Liver (tissue), 8 donors: ENCODE measurements at regions not wholly inside any gene's neighbourhood (a gene's known extent, or its start where the extent isn't known, plus 50 kb on each side); places are given as distances from the start of the nearest gene placed in this dataset.

Source experiments
- DNase-seq: peaks from one replicate; pipeline ENCODE4 v3.0.0-alpha.2; 2017; ENCODE audit warnings: low spot score
- H3K27ac ChIP-seq, 2 donors: one replicate each; pipeline ENCODE4 v1.7.0; 2013; ENCODE audit warnings: inconsistent platforms in 2 of 2, low read length in 2 of 2, control low read depth in 1 of 2, low read depth in 1 of 2, mild to moderate bottlenecking in 1 of 2
- H3K27me3 ChIP-seq, 4 donors: one replicate each; pipeline versions ENCODE4 v1.6.1 to v1.7.0; 2013; ENCODE audit warnings: low read length in 3 of 4, inconsistent platforms in 1 of 4, mild to moderate bottlenecking in 1 of 4, moderate library complexity in 1 of 4; ENCODE audit not compliant: control insufficient read depth in 4 of 4, insufficient read depth in 4 of 4
- H3K36me3 ChIP-seq, 4 donors: one replicate each; pipeline versions ENCODE4 v1.6.1 to v1.7.0; 2013; ENCODE audit warnings: low read length in 3 of 4, mild to moderate bottlenecking in 3 of 4, low read depth in 1 of 4, moderate library complexity in 1 of 4; ENCODE audit not compliant: control insufficient read depth in 4 of 4, insufficient read depth in 3 of 4
- H3K4me1 ChIP-seq, 4 donors: one replicate each; pipeline versions ENCODE4 v1.6.1 to v1.7.0; 2013; ENCODE audit warnings: low read length in 3 of 4, mild to moderate bottlenecking in 3 of 4, moderate library complexity in 1 of 4; ENCODE audit not compliant: control insufficient read depth in 4 of 4, insufficient read depth in 4 of 4
- H3K4me3 ChIP-seq, 3 donors: one replicate each; pipeline versions ENCODE4 v1.6.1 to v1.7.0; 2013; ENCODE audit warnings: low read length in 3 of 3, control low read depth in 1 of 3, low read depth in 1 of 3, mild to moderate bottlenecking in 1 of 3
- H3K9ac ChIP-seq, 2 donors: one replicate each; pipeline ENCODE4 v1.7.0; 2013; ENCODE audit warnings: low read length in 2 of 2, mild to moderate bottlenecking in 2 of 2, moderate library complexity in 2 of 2, control low read depth in 1 of 2, low read depth in 1 of 2
- H3K9me3 ChIP-seq, 4 donors: one replicate each; pipeline versions ENCODE4 v1.6.1 to v1.7.0; 2013; ENCODE audit warnings: low read length in 3 of 4; ENCODE audit not compliant: control insufficient read depth in 4 of 4
- CTCF ChIP-seq: fragments of 150-350 bp; IDR thresholded peaks from 2 replicates; pipeline ENCODE4 v1.5.1; 2017; ENCODE audit warnings: improper control_type of control experiment, low read depth, low read length; ENCODE audit not compliant: missing input control
- EGR1 ChIP-seq, 2 donors: IDR thresholded peaks; 2 replicates each; pipeline ENCODE4 v1.6.1; 2016 to 2018; ENCODE audit warnings: antibody characterized with exemption in 2 of 2, low read depth in 2 of 2
- FOXA1 ChIP-seq: IDR thresholded peaks from 2 replicates; pipeline ENCODE4 v1.6.1; 2016; ENCODE audit warnings: antibody characterized with exemption
- FOXA2 ChIP-seq: IDR thresholded peaks from 2 replicates; pipeline ENCODE4 v1.6.1; 2016; ENCODE audit warnings: antibody characterized with exemption
- GABPA ChIP-seq, 2 donors: IDR thresholded peaks in 1 of 2; conservative IDR thresholded peaks in 1 of 2; 2 replicates each; pipeline ENCODE4 v1.6.1; 2016; ENCODE audit warnings: antibody characterized with exemption in 2 of 2, mild to moderate bottlenecking in 1 of 2, moderate library complexity in 1 of 2
- HNF4A ChIP-seq, 2 donors: conservative IDR thresholded peaks; 2 replicates each; pipeline ENCODE4 v1.6.1; 2016; ENCODE audit warnings: antibody characterized with exemption in 2 of 2, mild to moderate bottlenecking in 2 of 2
- HNF4G ChIP-seq: IDR thresholded peaks from 2 replicates; pipeline ENCODE4 v1.6.1; 2016; ENCODE audit warnings: antibody characterized with exemption
- JUND ChIP-seq, 2 donors: IDR thresholded peaks; 2 replicates each; pipeline ENCODE4 v1.6.1; 2016; ENCODE audit warnings: antibody characterized with exemption in 2 of 2
- MAX ChIP-seq: IDR thresholded peaks from 2 replicates; pipeline ENCODE4 v1.6.1; 2016; ENCODE audit warnings: antibody characterized with exemption
- NR2F2 ChIP-seq: IDR thresholded peaks from 2 replicates; pipeline ENCODE4 v1.6.1; 2016; ENCODE audit warnings: antibody characterized with exemption
- RAD21 ChIP-seq, 2 donors: IDR thresholded peaks; 2 replicates each; pipeline ENCODE4 v1.6.1; 2016; ENCODE audit warnings: antibody characterized with exemption in 2 of 2, mild to moderate bottlenecking in 2 of 2
- RXRA ChIP-seq, 2 donors: IDR thresholded peaks; 2 replicates each; pipeline ENCODE4 v1.6.1; 2017 to 2018; ENCODE audit warnings: antibody characterized with exemption in 2 of 2, mild to moderate bottlenecking in 1 of 2
- SP1 ChIP-seq: IDR thresholded peaks from 2 replicates; pipeline ENCODE4 v1.6.1; 2018; ENCODE audit warnings: antibody characterized with exemption, mild to moderate bottlenecking
- TAF1 ChIP-seq: conservative IDR thresholded peaks from 2 replicates; pipeline ENCODE4 v1.6.1; 2016; ENCODE audit warnings: antibody characterized with exemption, mild to moderate bottlenecking
- YY1 ChIP-seq: IDR thresholded peaks from 2 replicates; pipeline ENCODE4 v1.6.1; 2016; ENCODE audit warnings: antibody characterized with exemption, mild to moderate bottlenecking
- ZBTB33 ChIP-seq: IDR thresholded peaks from 2 replicates; pipeline ENCODE4 v1.6.1; 2016; ENCODE audit warnings: antibody characterized with exemption
- WGBS: extraction: QIAGEN DNeasy Blood & Tissue Kit; methylation state at CpG from one replicate; pipeline ENCODE4 v1.1.7; 2013; 5-methylcytosine and 5-hydroxymethylcytosine counted together
- TF ChIP-seq, protein P1 (sequence below): IDR thresholded peaks from 2 replicates; pipeline ENCODE4 v1.6.1; 2016; ENCODE audit warnings: antibody characterized with exemption
- TF ChIP-seq, protein P2 (sequence below): IDR thresholded peaks from 2 replicates; pipeline ENCODE4 v1.6.1; 2016; ENCODE audit warnings: antibody characterized with exemption, mild to moderate bottlenecking
- donor health status: healthy.
- donor health status: healthy.
- donor health status: healthy.
- donor health status: healthy.
- donor health status: healthy.

- TF ChIP-seq, protein P1, sequence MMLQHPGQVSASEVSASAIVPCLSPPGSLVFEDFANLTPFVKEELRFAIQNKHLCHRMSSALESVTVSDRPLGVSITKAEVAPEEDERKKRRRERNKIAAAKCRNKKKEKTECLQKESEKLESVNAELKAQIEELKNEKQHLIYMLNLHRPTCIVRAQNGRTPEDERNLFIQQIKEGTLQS, result no peak
- TF ChIP-seq EGR1 (IDR thresholded peaks at IDR 0.05; ENCODE audit: low read depth in 2 of 2) (no peak), HNF4G (no peak), JUND (IDR thresholded peaks at IDR 0.05) (no peak), TAF1 (no peak), GABPA (IDR thresholded peaks at IDR 0.05 in 1 of 2, conservative IDR thresholded peaks at IDR 0.05 in 1 of 2) (no peak), RAD21 (IDR thresholded peaks at IDR 0.05) (no peak), SP1 (no peak), NR2F2 (no peak)
Measured at GRCh38 chr15:85906640-85907039, 111.9 kb upstream of the KLHL25 start (continued).

DNA sequence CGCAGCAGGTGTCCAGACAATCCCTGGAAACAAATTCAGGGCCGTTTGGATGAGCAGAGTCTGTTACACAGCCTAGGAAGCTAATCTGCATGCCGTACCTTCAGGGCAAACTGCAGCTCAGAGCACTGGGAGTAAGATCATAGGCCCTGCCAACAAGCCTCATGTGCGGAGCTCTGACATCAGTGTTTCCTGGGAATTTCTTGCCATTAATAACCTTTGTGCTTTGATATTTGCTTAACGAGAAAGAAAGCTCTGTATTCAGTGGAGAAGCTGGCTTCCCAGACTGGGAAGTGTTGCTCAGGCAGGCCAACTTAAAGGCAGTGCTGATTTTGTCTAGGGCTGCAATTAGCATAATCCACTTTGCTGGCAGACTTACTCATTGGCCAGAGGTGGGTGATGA lies 116.1 kb upstream of the KLHL25 start:
- no peaks in the 10 kb centered on the region for H3K27me3 ChIP-seq
- WGBS, result 42% methylated on average over 5 of the region's 5 CpGs
- TF ChIP-seq NR2F2, result no peak
- no peak for TF ChIP-seq CTCF
- no peak for TF ChIP-seq ZBTB33
- no peak for TF ChIP-seq MAX
- TF ChIP-seq, protein P1, result no peak
- TF ChIP-seq GABPA (IDR thresholded peaks at IDR 0.05 in 1 of 2, conservative IDR thresholded peaks at IDR 0.05 in 1 of 2), result no peak
- TF ChIP-seq FOXA1, result no peak
- TF ChIP-seq YY1, result no peak
- no peak for TF ChIP-seq TAF1
- TF ChIP-seq, protein P2, sequence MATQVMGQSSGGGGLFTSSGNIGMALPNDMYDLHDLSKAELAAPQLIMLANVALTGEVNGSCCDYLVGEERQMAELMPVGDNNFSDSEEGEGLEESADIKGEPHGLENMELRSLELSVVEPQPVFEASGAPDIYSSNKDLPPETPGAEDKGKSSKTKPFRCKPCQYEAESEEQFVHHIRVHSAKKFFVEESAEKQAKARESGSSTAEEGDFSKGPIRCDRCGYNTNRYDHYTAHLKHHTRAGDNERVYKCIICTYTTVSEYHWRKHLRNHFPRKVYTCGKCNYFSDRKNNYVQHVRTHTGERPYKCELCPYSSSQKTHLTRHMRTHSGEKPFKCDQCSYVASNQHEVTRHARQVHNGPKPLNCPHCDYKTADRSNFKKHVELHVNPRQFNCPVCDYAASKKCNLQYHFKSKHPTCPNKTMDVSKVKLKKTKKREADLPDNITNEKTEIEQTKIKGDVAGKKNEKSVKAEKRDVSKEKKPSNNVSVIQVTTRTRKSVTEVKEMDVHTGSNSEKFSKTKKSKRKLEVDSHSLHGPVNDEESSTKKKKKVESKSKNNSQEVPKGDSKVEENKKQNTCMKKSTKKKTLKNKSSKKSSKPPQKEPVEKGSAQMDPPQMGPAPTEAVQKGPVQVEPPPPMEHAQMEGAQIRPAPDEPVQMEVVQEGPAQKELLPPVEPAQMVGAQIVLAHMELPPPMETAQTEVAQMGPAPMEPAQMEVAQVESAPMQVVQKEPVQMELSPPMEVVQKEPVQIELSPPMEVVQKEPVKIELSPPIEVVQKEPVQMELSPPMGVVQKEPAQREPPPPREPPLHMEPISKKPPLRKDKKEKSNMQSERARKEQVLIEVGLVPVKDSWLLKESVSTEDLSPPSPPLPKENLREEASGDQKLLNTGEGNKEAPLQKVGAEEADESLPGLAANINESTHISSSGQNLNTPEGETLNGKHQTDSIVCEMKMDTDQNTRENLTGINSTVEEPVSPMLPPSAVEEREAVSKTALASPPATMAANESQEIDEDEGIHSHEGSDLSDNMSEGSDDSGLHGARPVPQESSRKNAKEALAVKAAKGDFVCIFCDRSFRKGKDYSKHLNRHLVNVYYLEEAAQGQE, result no peak
- no peak for TF ChIP-seq RXRA (IDR thresholded peaks at IDR 0.05)
- TF ChIP-seq FOXA2, result no peak
- TF ChIP-seq SP1, result no peak
- TF ChIP-seq JUND (IDR thresholded peaks at IDR 0.05), result no peak
- no peak for TF ChIP-seq EGR1 (IDR thresholded peaks at IDR 0.05; ENCODE audit: low read depth in 2 of 2)
- no peak for TF ChIP-seq HNF4A (conservative IDR thresholded peaks at IDR 0.05)
- no peak for TF ChIP-seq RAD21 (IDR thresholded peaks at IDR 0.05)
- H3K27ac ChIP-seq, result no peak overlapping the region
- no peaks in the 10 kb centered on the region for H3K4me1 ChIP-seq
- H3K4me3 ChIP-seq, result no peak overlapping the region
- H3K9me3 ChIP-seq, result no peaks in the 10 kb centered on the region
- no peak overlapping the region for H3K9ac ChIP-seq
- DNase-seq, result no peak
- no peaks in the 10 kb centered on the region for H3K36me3 ChIP-seq
